ENCODE measurements at regions not wholly inside any gene's neighbourhood (a gene's known extent, or its start where the extent isn't known, plus 50 kb on each side); places are given as distances from the start of the nearest gene placed in this dataset.

GRCh38 chr10:53395449-53395848 lies 622.9 kb upstream of the MBL2 start:
- intact Hi-C loops (cut with DNase I) = no loop called here
- Histone ChIP-seq H3K36me3 (no peaks in the 10 kb centered on the region), H3K4me3 (no peak overlapping the region), H3K27ac (no peak overlapping the region), H3K27me3 (no peaks in the 10 kb centered on the region), H3K9me3 (no peaks in the 10 kb centered on the region), H3K4me1 (no peaks in the 10 kb centered on the region)
- no peak for DNase-seq (ENCODE audit: extremely low spot score in 2 of 2)
- TF ChIP-seq POLR2AphosphoS5 (IDR thresholded peaks at IDR 0.05; ENCODE audit: insufficient read depth in 1 of 2, low read depth in 1 of 2) = no peak
- no peak for TF ChIP-seq POLR2A (IDR thresholded peaks at IDR 0.05)
- TF ChIP-seq, protein P1, sequence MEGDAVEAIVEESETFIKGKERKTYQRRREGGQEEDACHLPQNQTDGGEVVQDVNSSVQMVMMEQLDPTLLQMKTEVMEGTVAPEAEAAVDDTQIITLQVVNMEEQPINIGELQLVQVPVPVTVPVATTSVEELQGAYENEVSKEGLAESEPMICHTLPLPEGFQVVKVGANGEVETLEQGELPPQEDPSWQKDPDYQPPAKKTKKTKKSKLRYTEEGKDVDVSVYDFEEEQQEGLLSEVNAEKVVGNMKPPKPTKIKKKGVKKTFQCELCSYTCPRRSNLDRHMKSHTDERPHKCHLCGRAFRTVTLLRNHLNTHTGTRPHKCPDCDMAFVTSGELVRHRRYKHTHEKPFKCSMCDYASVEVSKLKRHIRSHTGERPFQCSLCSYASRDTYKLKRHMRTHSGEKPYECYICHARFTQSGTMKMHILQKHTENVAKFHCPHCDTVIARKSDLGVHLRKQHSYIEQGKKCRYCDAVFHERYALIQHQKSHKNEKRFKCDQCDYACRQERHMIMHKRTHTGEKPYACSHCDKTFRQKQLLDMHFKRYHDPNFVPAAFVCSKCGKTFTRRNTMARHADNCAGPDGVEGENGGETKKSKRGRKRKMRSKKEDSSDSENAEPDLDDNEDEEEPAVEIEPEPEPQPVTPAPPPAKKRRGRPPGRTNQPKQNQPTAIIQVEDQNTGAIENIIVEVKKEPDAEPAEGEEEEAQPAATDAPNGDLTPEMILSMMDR (IDR thresholded peaks at IDR 0.05) = no peak

- Histone ChIP-seq H3K4me3 (no peak overlapping the region), H3K9me3 (no peaks in the 10 kb centered on the region), H3K4me1 (no peaks in the 10 kb centered on the region), H3K27me3 (no peaks in the 10 kb centered on the region), H3K27ac (no peak overlapping the region), H3K36me3 (no peaks in the 10 kb centered on the region)
- no peak for DNase-seq (ENCODE audit: extremely low spot score in 2 of 2)
- intact Hi-C loops (cut with DNase I) = no loop called here
- TF ChIP-seq POLR2A (IDR thresholded peaks at IDR 0.05) (no peak), POLR2AphosphoS5 (IDR thresholded peaks at IDR 0.05; ENCODE audit: insufficient read depth in 1 of 2, low read depth in 1 of 2) (no peak)
- TF ChIP-seq, protein P1 (IDR thresholded peaks at IDR 0.05) = no peak
These were observed 615.0 kb upstream of the MBL2 start for GRCh38 chr10:53387562-53387961.

- H3K9me3 ChIP-seq = no peaks in the 10 kb centered on the region
- DNase-seq (ENCODE audit: extremely low spot score in 2 of 2) = no peak
- H3K4me1 ChIP-seq = no peaks in the 10 kb centered on the region
- TF ChIP-seq POLR2AphosphoS5 (IDR thresholded peaks at IDR 0.05; ENCODE audit: insufficient read depth in 1 of 2, low read depth in 1 of 2) (no peak), POLR2A (IDR thresholded peaks at IDR 0.05) (no peak)
- TF ChIP-seq, protein P1 (IDR thresholded peaks at IDR 0.05) = no peak
- no peaks in the 10 kb centered on the region for H3K36me3 ChIP-seq
- H3K27ac ChIP-seq = no peak overlapping the region
- no peak overlapping the region for H3K4me3 ChIP-seq
- intact Hi-C loops (cut with DNase I) = no loop called here
- no peaks in the 10 kb centered on the region for H3K27me3 ChIP-seq
These were observed 610.0 kb upstream of the MBL2 start for GRCh38 chr10:53382543-53382942.

GRCh38 chr10:53379956-53380355 lies 607.4 kb upstream of the MBL2 start:
- no peaks in the 10 kb centered on the region for H3K27me3 ChIP-seq
- intact Hi-C loops (cut with DNase I) = no loop called here
- no peak for TF ChIP-seq POLR2AphosphoS5 (IDR thresholded peaks at IDR 0.05; ENCODE audit: insufficient read depth in 1 of 2, low read depth in 1 of 2)
- no peak for TF ChIP-seq POLR2A (IDR thresholded peaks at IDR 0.05)
- TF ChIP-seq, protein P1 (IDR thresholded peaks at IDR 0.05) = no peak
- no peak for DNase-seq (ENCODE audit: extremely low spot score in 2 of 2)
- H3K27ac ChIP-seq = no peak overlapping the region
- no peaks in the 10 kb centered on the region for H3K36me3 ChIP-seq
- no peaks in the 10 kb centered on the region for H3K4me1 ChIP-seq
- H3K4me3 ChIP-seq = no peak overlapping the region
- no peaks in the 10 kb centered on the region for H3K9me3 ChIP-seq

GRCh38 chr10:53370347-53370746 lies 597.8 kb upstream of the MBL2 start:
- intact Hi-C loops (cut with DNase I) = no loop called here
- H3K36me3 ChIP-seq = no peaks in the 10 kb centered on the region
- no peaks in the 10 kb centered on the region for H3K4me1 ChIP-seq
- H3K27me3 ChIP-seq = no peaks in the 10 kb centered on the region
- H3K4me3 ChIP-seq = no peak overlapping the region
- DNase-seq (ENCODE audit: extremely low spot score in 2 of 2) = no peak
- TF ChIP-seq POLR2AphosphoS5 (IDR thresholded peaks at IDR 0.05; ENCODE audit: insufficient read depth in 1 of 2, low read depth in 1 of 2) (no peak), POLR2A (IDR thresholded peaks at IDR 0.05) (no peak)
- TF ChIP-seq, protein P1 (IDR thresholded peaks at IDR 0.05) = no peak
- H3K9me3 ChIP-seq = no peaks in the 10 kb centered on the region
- H3K27ac ChIP-seq = no peak overlapping the region
